Naive thymus-derived CD8-positive, alpha-beta T cell (primary cell): ENCODE measurements at regions not wholly inside any gene's neighbourhood (a gene's known extent, or its start where the extent isn't known, plus 50 kb on each side); places are given as distances from the start of the nearest gene placed in this dataset.
"Not testable (repeated sequence)": the region's sequence is repeated elsewhere in the genome, so short reads cannot be mapped to it uniquely, and the experiment has no call there.

Experiments used
- ATAC-seq, 2 donors: fragments of 150-1000 bp; cut with Tn5 transposase in 1 of 2; sonication (Bioruptor Pico), chemical (Tn5 transposase) in 1 of 2; 1 replicate in 1 of 2; 2 replicates in 1 of 2; pipeline ENCODE4 v1.10.0; 2021; ENCODE audit warnings: mild to moderate bottlenecking in 2 of 2, moderate library complexity in 2 of 2
- POLR2A ChIA-PET: fragments of 350-600 bp; sonication (Branson Sonifier 250); formaldehyde crosslinking; loops from one replicate; lab custom pipeline; 2021; ENCODE audit warnings: antibody characterized with exemption; lab: Charles Lee
- DNase-seq, 10 donors: peaks; one replicate each; pipeline versions ENCODE4 v3.0.0 to v3.0.0-alpha.2; 2020 to 2022
- H3K27ac Mint-ChIP-seq, 10 donors: one replicate each; pipeline ENCODE4 v1.8.0; 2020 to 2022; ENCODE audit warnings: mild to moderate bottlenecking in 10 of 10, mixed read lengths in 10 of 10, moderate library complexity in 4 of 10, inconsistent platforms in 1 of 10
- H3K27me3 Mint-ChIP-seq, 5 donors: one replicate each; pipeline ENCODE4 v1.8.0; 2021 to 2022; ENCODE audit warnings: mixed read lengths in 5 of 5
- H3K36me3 Mint-ChIP-seq, 3 donors: one replicate each; pipeline ENCODE4 v1.8.0; 2020 to 2022; ENCODE audit warnings: mixed read lengths in 3 of 3, mild to moderate bottlenecking in 2 of 3, inconsistent platforms in 1 of 3
- H3K4me1 Mint-ChIP-seq, 4 donors: one replicate each; pipeline ENCODE4 v1.8.0; 2021 to 2022; ENCODE audit warnings: mixed read lengths in 4 of 4
- H3K4me3 Mint-ChIP-seq, 10 donors: one replicate each; pipeline ENCODE4 v1.8.0; 2020 to 2022; ENCODE audit warnings: mild to moderate bottlenecking in 10 of 10, mixed read lengths in 10 of 10, moderate library complexity in 6 of 10, inconsistent platforms in 1 of 10
- H3K9me3 Mint-ChIP-seq, 9 donors: one replicate each; pipeline ENCODE4 v1.8.0; 2020 to 2022; ENCODE audit warnings: mixed read lengths in 9 of 9, mild to moderate bottlenecking in 3 of 9, inconsistent platforms in 1 of 9, moderate library complexity in 1 of 9

GRCh38 chr6:16950825-16951495 is 150.9 kb upstream of the STMND1 start:
- DNase-seq (no peak), ATAC-seq (no peak)
- Mint-ChIP-seq H3K4me3 (no peak overlapping the region), H3K27me3 (peaks cover 5 to 32% (median 20%) of the 10 kb centered on the region in 5 donors), H3K27ac (no peak overlapping the region), H3K9me3 (peaks cover 0 to 4% (median 0%) of the 10 kb centered on the region in 9 donors), H3K36me3 (no peaks in the 10 kb centered on the region), H3K4me1 (peaks cover 0 to 4% (median 3%) of the 10 kb centered on the region in 4 donors)
- POLR2A ChIA-PET = no interaction called here

DNA sequence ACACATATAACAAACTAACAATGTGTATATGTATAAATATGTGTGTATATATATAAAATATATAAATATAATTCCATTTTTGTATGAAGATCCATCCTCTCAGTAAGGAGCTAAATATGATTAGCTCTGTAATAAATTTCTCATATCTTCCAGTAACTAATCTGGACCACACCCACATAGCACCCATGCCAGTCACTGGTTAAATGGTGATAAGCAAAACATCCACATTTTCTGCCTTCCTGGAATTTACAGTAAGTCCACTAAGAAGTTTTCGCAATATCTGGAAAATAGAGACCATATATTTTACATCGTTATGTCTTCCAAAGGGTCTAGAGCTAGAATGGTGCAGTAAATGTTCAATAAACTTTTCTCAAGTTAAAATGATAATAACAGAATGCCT is 151.5 kb upstream of the STMND1 start:
- ATAC-seq = no peak

GRCh38 chr6:16949716-16950115 is 152.1 kb upstream of the STMND1 start:
- Mint-ChIP-seq H3K27me3 (peaks cover 5 to 38% (median 21%) of the 10 kb centered on the region in 5 donors), H3K9me3 (peaks cover 0 to 4% (median 0%) of the 10 kb centered on the region in 9 donors), H3K4me3 (no peak overlapping the region), H3K27ac (no peak overlapping the region), H3K36me3 (no peaks in the 10 kb centered on the region), H3K4me1 (peaks cover 0 to 1% (median 0%) of the 10 kb centered on the region in 4 donors)
- POLR2A ChIA-PET = no interaction called here
- no peak for DNase-seq
- ATAC-seq = no peak

More for the DNA sequence above, 151.5 kb upstream of the STMND1 start:
- Mint-ChIP-seq H3K27ac (no peak overlapping the region), H3K9me3 (peaks cover 0 to 4% (median 0%) of the 10 kb centered on the region in 9 donors), H3K4me1 (peaks cover 0 to 1% (median 0%) of the 10 kb centered on the region in 4 donors), H3K36me3 (no peaks in the 10 kb centered on the region), H3K4me3 (no peak overlapping the region), H3K27me3 (peaks cover 5 to 38% (median 20%) of the 10 kb centered on the region in 5 donors)
- no peak for DNase-seq
- POLR2A ChIA-PET = no interaction called here

- no peak for ATAC-seq
- Mint-ChIP-seq H3K36me3 (no peaks in the 10 kb centered on the region), H3K27ac (no peak overlapping the region), H3K27me3 (peaks cover 5 to 35% (median 24%) of the 10 kb centered on the region in 5 donors), H3K4me3 (no peak overlapping the region), H3K4me1 (peaks cover 0 to 1% (median 0%) of the 10 kb centered on the region in 4 donors), H3K9me3 (peaks cover 0 to 4% (median 0%) of the 10 kb centered on the region in 9 donors)
- POLR2A ChIA-PET = no interaction called here
- DNase-seq = no peak
These were observed 153.5 kb upstream of the STMND1 start for GRCh38 chr6:16948396-16948795.

DNA sequence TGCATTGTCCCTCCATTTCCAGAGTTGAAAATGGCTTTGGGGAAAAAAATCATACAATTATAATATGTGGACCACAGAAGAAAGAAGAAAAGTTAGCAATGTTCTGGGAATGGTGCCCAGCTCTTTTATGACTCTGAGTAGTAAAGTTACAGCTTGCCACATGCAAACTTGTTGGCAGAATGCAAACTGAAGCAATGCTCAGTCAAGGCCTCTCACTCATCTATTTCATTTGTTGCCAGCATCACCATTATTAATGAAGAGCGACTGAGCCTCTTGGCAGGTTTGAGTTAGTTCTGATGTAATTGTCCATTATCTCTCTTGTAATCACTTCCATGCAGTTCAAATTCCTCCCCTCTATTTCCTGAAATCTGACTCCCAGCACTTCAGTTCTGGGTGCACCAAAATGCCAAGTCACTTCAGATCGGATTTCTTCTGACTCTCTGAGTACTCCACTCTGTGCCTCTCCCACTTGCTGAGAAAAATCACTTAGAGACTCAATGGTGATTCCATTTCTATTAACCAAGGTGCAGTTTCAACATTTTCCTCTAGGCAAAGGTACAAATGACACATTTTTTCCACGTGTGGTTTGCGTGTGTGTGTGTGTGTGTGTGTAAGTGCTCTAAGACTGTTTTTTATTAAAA is 154.4 kb upstream of the STMND1 start:
- DNase-seq = no peak
- H3K36me3 Mint-ChIP-seq = no peaks in the 10 kb centered on the region
- POLR2A ChIA-PET = no interaction called here
- no peak overlapping the region for H3K27ac Mint-ChIP-seq
- no peak for ATAC-seq
- H3K27me3 Mint-ChIP-seq = peaks cover 5 to 26% (median 19%) of the 10 kb centered on the region in 5 donors
- H3K4me3 Mint-ChIP-seq = no peak overlapping the region
- peaks cover 0 to 1% (median 0%) of the 10 kb centered on the region in 4 donors for H3K4me1 Mint-ChIP-seq
- H3K9me3 Mint-ChIP-seq = peaks cover 0 to 2% (median 0%) of the 10 kb centered on the region in 9 donors

DNA sequence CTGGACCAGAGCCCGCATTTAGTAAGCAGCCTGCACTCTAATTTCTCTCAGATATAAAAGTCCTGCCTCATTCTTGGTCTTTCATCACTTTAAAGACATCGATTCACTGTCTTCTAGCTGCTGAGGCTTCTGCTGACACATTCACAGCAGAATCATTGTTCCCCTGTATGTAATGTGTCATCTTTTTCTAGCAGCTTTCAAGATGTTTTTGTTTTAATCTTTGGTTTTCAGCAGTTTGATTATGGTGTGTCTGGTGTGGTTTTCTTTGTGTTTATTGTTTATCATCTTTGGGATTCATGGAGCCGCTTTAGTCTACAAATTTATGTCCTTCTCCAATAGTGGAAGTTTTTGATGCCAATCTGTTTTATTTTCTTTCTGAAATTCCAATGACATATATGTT is 157.3 kb upstream of the STMND1 start:
- ATAC-seq (no peak), DNase-seq (no peak)
- POLR2A ChIA-PET = no interaction called here
- H3K4me1 Mint-ChIP-seq = peaks cover 0 to 1% (median 0%) of the 10 kb centered on the region in 4 donors
- no peaks in the 10 kb centered on the region for H3K9me3 Mint-ChIP-seq
- H3K4me3 Mint-ChIP-seq = no peak overlapping the region
- no peaks in the 10 kb centered on the region for H3K36me3 Mint-ChIP-seq
- peaks cover 8 to 35% (median 24%) of the 10 kb centered on the region in 5 donors for H3K27me3 Mint-ChIP-seq
- H3K27ac Mint-ChIP-seq = no peak overlapping the region

- H3K4me3 Mint-ChIP-seq = no peak overlapping the region
- H3K27ac Mint-ChIP-seq = no peak overlapping the region
- no peaks in the 10 kb centered on the region for H3K4me1 Mint-ChIP-seq
- DNase-seq (no peak), ATAC-seq (no peak)
- no peaks in the 10 kb centered on the region for H3K36me3 Mint-ChIP-seq
- POLR2A ChIA-PET = no interaction called here
- H3K9me3 Mint-ChIP-seq = no peaks in the 10 kb centered on the region
- H3K27me3 Mint-ChIP-seq = peaks cover 6 to 30% (median 15%) of the 10 kb centered on the region in 5 donors
These were observed 162.0 kb upstream of the STMND1 start for GRCh38 chr6:16939839-16940238.

GRCh38 chr6:16939351-16939750 is 162.5 kb upstream of the STMND1 start:
- no peak for ATAC-seq
- Mint-ChIP-seq H3K36me3 (no peaks in the 10 kb centered on the region), H3K4me1 (no peaks in the 10 kb centered on the region), H3K27ac (no peak overlapping the region), H3K9me3 (no peaks in the 10 kb centered on the region), H3K4me3 (no peak overlapping the region), H3K27me3 (peaks cover 4 to 30% (median 15%) of the 10 kb centered on the region in 5 donors)
- POLR2A ChIA-PET = no interaction called here
- no peak for DNase-seq

DNA sequence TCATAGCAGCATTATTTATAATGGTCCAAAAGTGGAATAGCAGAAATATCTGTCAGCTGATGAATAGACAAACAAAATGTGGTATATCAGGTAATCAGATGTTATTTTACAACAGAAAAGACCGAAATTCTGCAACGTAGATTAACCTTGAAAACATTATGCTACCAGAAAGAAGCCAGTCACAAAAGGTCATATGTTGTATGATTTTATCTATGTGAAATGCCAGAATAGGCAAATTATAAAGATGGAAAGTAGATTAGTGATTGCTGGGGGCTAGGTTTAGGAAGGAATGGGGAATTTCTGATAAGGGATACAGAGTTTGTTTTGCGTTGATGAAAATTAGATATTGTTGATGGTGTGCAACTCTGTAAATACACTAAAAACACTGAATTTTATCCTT is 165.0 kb upstream of the STMND1 start:
- H3K9me3 Mint-ChIP-seq = no peaks in the 10 kb centered on the region
- POLR2A ChIA-PET = no interaction called here
- H3K27me3 Mint-ChIP-seq = peaks cover 6 to 40% (median 15%) of the 10 kb centered on the region in 5 donors
- DNase-seq = no peak
- no peaks in the 10 kb centered on the region for H3K4me1 Mint-ChIP-seq
- H3K27ac Mint-ChIP-seq = no peak overlapping the region
- no peak for ATAC-seq
- H3K36me3 Mint-ChIP-seq = no peaks in the 10 kb centered on the region
- no peak overlapping the region for H3K4me3 Mint-ChIP-seq

DNA sequence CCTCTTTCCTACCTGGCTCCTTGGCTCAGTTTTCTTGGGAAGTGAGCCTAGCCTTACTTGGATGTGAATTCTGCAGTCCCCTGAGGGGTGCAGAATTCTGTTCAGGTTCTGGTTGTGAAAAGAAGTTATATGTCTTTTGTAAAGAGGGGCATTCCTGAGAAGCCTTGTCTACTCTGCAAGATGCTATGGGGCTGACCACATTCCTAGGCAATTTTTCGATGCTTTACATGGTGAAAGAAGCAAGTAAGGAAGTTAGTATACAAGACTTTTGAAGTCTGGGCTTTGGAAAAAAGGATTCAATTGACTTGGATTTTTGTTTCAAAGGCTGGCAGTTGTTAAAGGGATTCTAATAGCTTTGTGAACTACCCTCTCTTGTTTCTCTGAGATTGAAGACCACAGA is 167.9 kb upstream of the STMND1 start:
- Mint-ChIP-seq H3K27ac (no peak overlapping the region), H3K9me3 (peaks cover 0 to 4% (median 0%) of the 10 kb centered on the region in 9 donors), H3K36me3 (no peaks in the 10 kb centered on the region), H3K4me3 (no peak overlapping the region), H3K4me1 (no peaks in the 10 kb centered on the region), H3K27me3 (peaks cover 5 to 38% (median 10%) of the 10 kb centered on the region in 5 donors)
- no peak for ATAC-seq
- POLR2A ChIA-PET = no interaction called here
- DNase-seq = no peak

DNA sequence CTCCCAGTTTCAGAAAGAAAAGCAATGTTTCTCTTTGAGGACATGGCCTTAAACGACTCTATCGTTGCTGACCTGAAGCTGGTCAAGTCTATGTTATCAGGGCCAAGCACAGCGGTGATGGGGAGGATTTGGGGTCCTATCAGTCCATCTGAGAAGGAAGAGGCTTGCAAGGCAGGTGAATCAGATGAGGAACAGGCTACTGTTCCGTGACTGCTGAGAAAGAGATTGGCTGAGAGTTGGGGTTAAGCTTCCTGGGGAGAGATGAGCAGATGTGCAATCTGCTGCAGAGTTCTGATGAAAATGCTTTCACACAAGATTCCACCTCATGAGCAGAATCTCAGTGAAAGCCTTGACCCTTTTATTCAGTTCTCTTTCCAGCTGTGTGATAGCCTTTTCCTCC is 168.3 kb upstream of the STMND1 start:
- POLR2A ChIA-PET = no interaction called here
- DNase-seq (no peak), ATAC-seq (no peak)
- Mint-ChIP-seq H3K27me3 (peaks cover 5 to 35% (median 10%) of the 10 kb centered on the region in 5 donors), H3K36me3 (no peaks in the 10 kb centered on the region), H3K27ac (no peak overlapping the region), H3K9me3 (peaks cover 0 to 4% (median 0%) of the 10 kb centered on the region in 9 donors), H3K4me3 (no peak overlapping the region), H3K4me1 (no peaks in the 10 kb centered on the region)

- Mint-ChIP-seq H3K36me3 (no peaks in the 10 kb centered on the region), H3K27ac (no peak overlapping the region), H3K9me3 (peaks cover 0 to 4% (median 0%) of the 10 kb centered on the region in 9 donors), H3K4me1 (no peaks in the 10 kb centered on the region), H3K4me3 (no peak overlapping the region), H3K27me3 (peaks cover 2 to 35% (median 10%) of the 10 kb centered on the region in 5 donors)
- POLR2A ChIA-PET = no interaction called here
- no peak for DNase-seq
- ATAC-seq = no peak
These were observed 168.9 kb upstream of the STMND1 start for GRCh38 chr6:16932920-16933319.

DNA sequence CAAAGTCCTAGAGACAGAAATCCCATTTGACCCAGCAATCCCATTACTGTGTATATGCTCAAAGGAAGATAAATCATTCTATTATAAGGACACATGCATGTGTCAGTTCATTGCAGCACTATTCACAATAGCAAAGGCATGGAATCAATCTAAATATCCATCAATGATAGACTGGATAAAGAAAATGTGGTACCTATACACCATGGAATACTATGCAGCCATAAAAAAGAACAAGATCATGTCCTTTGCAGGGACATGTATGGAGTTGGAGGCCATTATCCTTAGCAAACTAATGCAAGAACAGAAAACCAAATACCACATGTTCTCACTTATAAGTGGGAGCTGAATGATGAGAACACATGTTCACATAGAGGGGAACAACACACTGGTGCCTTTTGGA is 169.8 kb upstream of the ATXN1 start:
- H3K36me3 Mint-ChIP-seq, DNase-seq, H3K9me3 Mint-ChIP-seq, H3K4me1 Mint-ChIP-seq, ATAC-seq, H3K4me3 Mint-ChIP-seq, H3K27ac Mint-ChIP-seq, POLR2A ChIA-PET: not testable (repeated sequence)
- H3K27me3 Mint-ChIP-seq = peaks cover 2 to 25% (median 8%) of the 10 kb centered on the region in 5 donors
